ENCODE measurements at regions not wholly inside any gene's neighbourhood (a gene's known extent, or its start where the extent isn't known, plus 50 kb on each side); places are given as distances from the start of the nearest gene placed in this dataset.
"Not testable (repeated sequence)": the region's sequence is repeated elsewhere in the genome, so short reads cannot be mapped to it uniquely, and the experiment has no call there.

GRCh38 chr4:24236532-24236931 is 346.7 kb upstream of the PPARGC1A start:
- DNase-seq = no peak

DNA sequence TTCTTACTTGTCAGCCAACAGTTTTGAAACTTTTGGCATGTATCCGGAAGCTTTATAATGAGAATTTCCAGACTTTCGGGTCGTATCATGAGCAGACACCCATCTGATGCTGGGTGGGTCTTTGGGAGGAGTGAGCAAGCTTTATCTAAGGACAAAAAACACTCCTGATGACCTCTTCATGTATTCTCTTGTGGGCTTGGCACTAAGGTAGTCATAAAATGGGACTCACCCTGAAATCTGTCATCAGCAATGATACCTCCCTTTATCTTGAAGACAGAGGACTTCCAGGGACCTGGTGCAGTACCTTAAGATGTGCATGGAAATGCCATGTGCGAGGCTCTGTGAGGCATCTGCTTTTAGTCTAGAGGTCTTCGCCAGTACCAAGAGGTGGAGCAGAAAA is 346.3 kb upstream of the PPARGC1A start:
- no peak for DNase-seq

DNA sequence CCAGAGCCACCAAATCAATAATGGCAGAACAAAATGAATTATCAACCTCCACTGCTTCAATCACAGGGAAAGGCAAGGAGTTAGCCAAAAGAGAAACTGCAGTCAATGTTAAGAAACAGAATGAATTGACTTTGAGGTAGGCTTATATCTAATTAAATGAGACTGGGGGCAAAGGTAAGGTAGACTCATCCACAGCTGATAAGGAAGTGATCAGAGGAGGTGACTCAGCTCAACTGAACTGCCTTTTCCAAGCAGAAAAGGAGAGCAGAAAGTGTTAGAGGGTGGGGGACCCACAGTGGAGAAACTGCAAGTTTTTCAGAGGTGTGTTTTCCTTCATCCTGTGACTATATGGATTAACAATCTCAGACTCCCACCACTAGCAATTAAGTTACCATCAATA is 345.8 kb upstream of the PPARGC1A start:
- no peak for DNase-seq

GRCh38 chr4:24234288-24234848 is 344.5 kb upstream of the PPARGC1A start:
- DNase-seq = no peak

DNA sequence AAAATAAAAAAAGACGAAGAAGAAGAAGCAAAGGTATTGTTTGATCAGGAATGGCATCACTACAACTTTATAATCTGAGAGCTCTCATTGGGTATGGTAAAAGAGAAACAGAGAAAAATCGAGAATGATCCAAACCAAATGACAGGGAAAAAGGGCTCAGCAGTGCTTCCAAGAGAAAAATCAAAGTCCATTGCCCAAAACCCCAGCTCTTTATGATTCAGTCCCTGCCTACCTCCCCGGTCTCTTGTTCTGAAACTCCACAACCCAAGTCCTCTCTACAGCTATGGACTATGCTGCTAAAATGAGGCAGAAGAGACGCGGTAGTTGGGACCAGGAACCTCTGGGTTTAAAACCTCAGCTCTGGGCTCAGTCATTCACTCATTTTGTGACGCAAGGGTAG is 341.1 kb upstream of the PPARGC1A start:
- DNase-seq = no peak

DNA sequence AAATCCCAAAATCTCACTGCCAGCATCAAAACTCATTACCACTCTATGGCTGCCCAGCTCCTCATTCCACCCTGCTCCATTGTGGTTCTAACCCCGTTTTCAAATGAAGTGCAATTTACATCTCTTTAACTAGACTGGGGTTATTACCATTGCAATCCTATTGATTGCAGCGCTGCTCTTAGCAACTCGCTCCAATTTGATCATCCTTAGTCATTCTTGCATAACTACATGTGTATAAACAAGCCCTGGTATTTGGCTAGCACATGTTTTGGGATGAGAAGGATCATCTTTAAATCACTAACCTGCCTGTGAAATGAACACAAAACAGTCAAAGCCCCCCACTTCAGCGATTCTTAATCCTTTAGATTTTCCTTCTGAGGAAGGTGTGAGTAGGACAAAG is 340.1 kb upstream of the PPARGC1A start:
- DNase-seq = no peak

- DNase-seq = no peak
Observed at GRCh38 chr4:24228692-24229091, 338.8 kb upstream of the PPARGC1A start.

DNA sequence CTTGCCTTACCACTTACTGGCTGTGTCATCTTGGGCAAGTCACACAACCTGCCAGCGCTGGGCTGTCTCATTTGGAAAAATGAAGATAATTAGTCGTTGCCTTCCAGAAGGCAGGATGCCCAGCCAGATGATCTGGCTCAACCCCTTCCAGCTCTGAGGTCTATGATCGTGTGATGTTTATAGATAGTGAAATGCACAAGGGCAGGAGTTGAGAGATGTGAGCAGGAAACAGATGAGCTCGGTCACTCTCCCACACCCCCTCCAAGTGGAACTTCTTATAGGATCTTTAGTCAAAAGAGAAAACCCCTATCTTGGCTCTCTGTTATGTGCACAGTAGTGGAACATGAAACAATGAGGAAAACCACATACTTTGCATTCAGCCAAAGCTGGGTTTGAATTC is 336.8 kb upstream of the PPARGC1A start:
- DNase-seq = no peak

DNA sequence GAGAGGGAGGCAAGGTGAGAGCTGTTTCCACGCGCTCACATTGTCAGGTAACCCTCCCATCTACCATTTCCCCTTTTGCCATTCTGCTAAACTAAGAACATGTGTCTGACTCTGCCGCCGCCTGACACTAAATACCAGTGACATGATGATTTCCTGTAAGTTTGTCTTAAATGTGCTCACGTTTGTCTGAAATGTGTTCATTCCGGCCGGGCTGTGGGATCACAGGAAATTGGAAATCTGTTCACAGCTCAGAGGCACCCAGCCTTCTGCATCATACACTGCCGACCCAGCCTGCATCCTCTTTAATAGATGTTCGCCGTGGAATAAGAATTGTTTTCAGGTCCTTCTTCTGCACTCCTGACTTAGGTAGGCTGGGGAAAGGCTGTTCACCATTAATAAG is 336.2 kb upstream of the PPARGC1A start:
- DNase-seq = no peak

GRCh38 chr4:24224446-24224845 is 334.6 kb upstream of the PPARGC1A start:
- DNase-seq = no peak

GRCh38 chr4:24219209-24219608 is 329.4 kb upstream of the PPARGC1A start:
- no peak for DNase-seq

GRCh38 chr4:24218566-24218965 is 328.7 kb upstream of the PPARGC1A start:
- no peak for DNase-seq

DNA sequence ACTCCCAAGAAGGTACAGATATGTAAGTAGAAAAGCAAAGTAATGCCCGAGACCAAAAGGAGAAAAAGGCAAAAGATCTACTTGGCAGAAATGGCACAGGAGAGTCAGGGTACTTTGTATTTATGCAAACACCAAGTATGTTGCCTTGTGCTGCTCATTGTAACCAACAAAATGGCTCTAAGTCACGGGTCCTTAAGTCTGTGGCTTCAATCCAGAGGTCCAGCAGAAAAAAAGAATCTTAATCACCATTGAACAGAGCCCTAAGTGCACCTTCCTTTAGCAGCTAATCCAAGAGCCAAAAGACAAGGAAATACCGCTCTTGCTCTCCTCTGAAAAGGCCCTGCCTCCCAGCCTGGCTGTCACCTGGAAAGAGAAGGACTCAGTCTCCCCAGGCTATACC is 324.9 kb upstream of the PPARGC1A start:
- DNase-seq = no peak

DNA sequence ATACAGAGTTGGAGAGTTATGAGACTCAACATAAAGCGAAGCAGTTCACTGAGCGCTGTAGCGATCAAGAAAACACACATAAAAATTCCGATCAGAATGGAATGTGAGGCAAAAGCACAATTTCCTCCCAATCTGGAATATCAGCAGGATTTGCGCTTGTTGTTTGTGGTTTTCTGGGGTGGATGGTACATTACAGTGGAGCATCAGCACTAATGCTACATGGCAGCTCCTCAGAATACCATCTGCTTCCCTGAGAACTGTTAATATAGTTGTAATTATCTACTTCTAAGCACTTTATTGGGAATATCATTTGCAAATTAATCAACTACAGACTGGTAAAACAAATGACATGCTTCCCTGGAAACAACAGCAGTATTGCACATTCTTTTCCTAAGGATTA is 324.1 kb upstream of the PPARGC1A start:
- no peak for DNase-seq

DNA sequence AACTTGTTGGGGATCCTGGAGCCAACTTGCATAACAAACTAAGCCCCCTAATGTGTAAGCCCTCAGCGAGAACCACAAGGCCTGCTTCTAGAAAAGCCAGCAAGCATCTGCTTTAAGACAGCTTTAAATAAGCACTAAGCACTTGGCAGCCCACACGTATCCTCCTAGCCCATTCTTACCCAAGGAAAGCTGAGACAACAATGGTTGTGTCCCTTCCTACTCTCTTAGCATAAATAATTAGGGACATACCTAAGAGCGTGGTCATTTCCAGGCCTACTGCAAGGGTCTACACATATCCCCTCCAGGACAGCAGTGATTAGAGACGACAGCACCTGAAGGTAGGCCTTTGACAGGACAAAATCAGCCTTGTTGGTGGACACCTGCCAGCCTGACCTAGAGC is 322.8 kb upstream of the PPARGC1A start:
- no peak for DNase-seq

- DNase-seq = no peak
Observed at GRCh38 chr4:24211856-24212255, 322.0 kb upstream of the PPARGC1A start.

DNA sequence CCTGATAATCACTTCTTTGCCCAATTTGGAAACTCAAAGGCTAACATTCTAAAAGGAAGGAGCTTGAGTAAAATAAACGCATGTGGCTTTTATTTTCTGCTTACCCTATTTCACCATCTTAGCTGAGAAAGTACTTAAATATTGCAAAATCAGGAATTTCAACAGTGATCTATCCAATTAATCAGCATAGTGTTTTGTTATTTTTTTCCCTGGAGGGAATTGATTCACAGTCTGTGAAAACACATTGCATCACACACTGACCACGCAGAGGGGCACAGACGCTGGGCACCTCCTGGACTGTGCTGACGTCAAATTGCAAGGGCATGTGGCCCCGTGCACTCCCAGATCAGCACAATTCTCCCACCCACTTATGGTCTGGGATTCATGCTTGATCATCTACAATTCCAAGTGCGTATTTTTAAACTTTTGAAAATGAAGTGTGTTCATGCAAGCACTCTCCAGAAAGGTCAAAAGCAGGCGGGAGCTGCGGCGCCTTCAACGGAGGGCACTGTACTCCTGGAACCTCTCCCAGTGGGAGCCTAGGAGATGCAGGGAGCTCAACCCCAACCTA is 320.6 kb upstream of the PPARGC1A start:
- DNase-seq = no peak

- DNase-seq = no peak
Observed at GRCh38 chr4:24209906-24210305, 320.1 kb upstream of the PPARGC1A start.

GRCh38 chr4:24209131-24209530 is 319.3 kb upstream of the PPARGC1A start:
- no peak for DNase-seq

- no peak for DNase-seq
Observed at GRCh38 chr4:24208691-24209090, 318.8 kb upstream of the PPARGC1A start.

DNA sequence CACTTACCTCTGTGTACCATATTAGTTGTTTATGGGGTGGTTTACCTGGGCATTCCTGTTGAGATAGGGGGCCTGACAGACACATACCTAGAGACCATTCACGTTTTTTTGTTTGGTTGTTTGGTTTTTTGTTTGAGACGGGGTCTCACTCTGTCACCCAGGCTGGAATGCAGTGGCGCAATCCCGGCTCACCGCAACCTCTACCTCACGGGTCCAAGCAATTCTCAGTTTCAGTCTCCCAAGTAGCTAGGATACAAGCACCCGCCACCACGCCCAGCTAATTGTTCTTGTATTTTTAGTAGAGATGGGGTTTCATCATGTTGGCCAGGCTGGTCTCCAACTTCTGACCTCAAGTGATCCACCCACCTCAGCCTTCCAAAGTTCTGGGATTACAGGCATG is 314.9 kb upstream of the PPARGC1A start:
- not testable (repeated sequence) for DNase-seq

GRCh38 chr4:24203926-24204325 is 314.1 kb upstream of the PPARGC1A start:
- no peak for DNase-seq

GRCh38 chr4:24202579-24202978 is 312.7 kb upstream of the PPARGC1A start:
- DNase-seq = no peak

DNA sequence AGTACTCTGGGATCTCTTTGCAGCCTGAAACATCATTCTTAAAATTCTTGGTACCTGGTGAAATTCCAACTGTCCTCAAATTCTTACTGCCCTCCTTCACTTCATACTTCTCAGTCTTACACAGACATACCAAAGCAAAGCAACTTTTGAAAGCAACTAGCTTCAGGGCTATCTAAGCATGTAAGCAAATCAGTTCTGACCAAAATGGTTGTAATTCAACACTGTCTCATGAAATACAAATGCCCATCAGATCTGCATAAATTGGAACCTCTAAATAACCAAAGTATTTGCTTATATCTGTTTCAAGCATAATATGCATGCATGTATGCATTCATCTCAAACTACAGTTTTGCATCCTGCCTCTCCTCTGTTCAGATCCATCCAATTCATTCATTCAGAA is 308.1 kb upstream of the PPARGC1A start:
- no peak for DNase-seq

GRCh38 chr4:24196785-24197184 is 306.9 kb upstream of the PPARGC1A start:
- no peak for DNase-seq
